OCI-LY3 (cell line): ENCODE measurements at regions not wholly inside any gene's neighbourhood (a gene's known extent, or its start where the extent isn't known, plus 50 kb on each side); places are given as distances from the start of the nearest gene placed in this dataset.

Experiments
- H2AFZ ChIP-seq: fragments of 200-600, 300-600 bp; shearing (Covaris generic); 2 replicates; pipeline ENCODE4 v1.6.0; 2014; ENCODE audit warnings: antibody characterized with exemption, low read depth, low read length
- H3K27ac ChIP-seq: fragments of 200-600, 300-600 bp; sonication (generic); 2 replicates; pipeline ENCODE4 v1.5.1; 2014; ENCODE audit warnings: mild to moderate bottlenecking, low read length, moderate library complexity, mixed read lengths
- H3K27me3 ChIP-seq: fragments of 200-600, 300-600 bp; sonication (generic); 2 replicates; pipeline ENCODE4 v1.6.1; 2014; ENCODE audit warnings: low read depth, low read length, mixed read lengths
- H3K36me3 ChIP-seq: fragments of 200-600, 300-600 bp; sonication (generic); replicated peaks from 2 replicates; pipeline ENCODE3; 2014; ENCODE audit warnings: low read depth, low read length, mixed read lengths
- H3K4me1 ChIP-seq: fragments of 300-600, 200-600 bp; sonication (generic); 2 replicates; pipeline ENCODE4 v1.6.1; 2014; ENCODE audit warnings: low read length, mixed read lengths
- H3K4me2 ChIP-seq: fragments of 200-600, 300-600 bp; sonication (generic); 2 replicates; pipeline ENCODE4 v1.6.1; 2014; ENCODE audit warnings: low read length, mixed read lengths
- H3K4me3 ChIP-seq: fragments of 300-600, 200-600 bp; sonication (generic); 2 replicates; pipeline ENCODE4 v1.5.1; 2014; ENCODE audit warnings: antibody characterized with exemption, mild to moderate bottlenecking, low read length, moderate library complexity
- H3K79me2 ChIP-seq: fragments of 300-600, 200-600 bp; shearing (Covaris generic); 2 replicates; pipeline ENCODE4 v1.6.1; 2014; ENCODE audit warnings: mild to moderate bottlenecking, low read length, mixed read lengths
- H3K9ac ChIP-seq: fragments of 300-600, 200-600 bp; shearing (Covaris generic); 2 replicates; pipeline ENCODE4 v1.6.0; 2014; ENCODE audit warnings: mild to moderate bottlenecking, low read length, moderate library complexity
- H3K9me3 ChIP-seq: fragments of 200-600, 300-600 bp; shearing (Covaris generic); 2 replicates; pipeline ENCODE4 v1.6.1; 2014; ENCODE audit warnings: low read length, mixed read lengths; ENCODE audit not compliant: insufficient read depth
- H4K20me1 ChIP-seq: fragments of 200-600, 300-600 bp; sonication (generic); 2 replicates; pipeline ENCODE4 v1.6.1; 2016; ENCODE audit warnings: low read length, mixed read lengths; ENCODE audit not compliant: insufficient read depth
- CTCF ChIP-seq: fragments of 200-600, 300-600 bp; sonication (generic); IDR thresholded peaks from 2 replicates; pipeline ENCODE4 v1.5.1; 2014; ENCODE audit warnings: antibody characterized with exemption, low read length, low read depth
- EZH2phosphoT487 ChIP-seq: fragments of 200-600 bp; shearing (Covaris generic); IDR thresholded peaks from 2 replicates; pipeline ENCODE4 v1.6.1; 2018; ENCODE audit warnings: antibody characterized with exemption, mixed run types, low read depth

DNA sequence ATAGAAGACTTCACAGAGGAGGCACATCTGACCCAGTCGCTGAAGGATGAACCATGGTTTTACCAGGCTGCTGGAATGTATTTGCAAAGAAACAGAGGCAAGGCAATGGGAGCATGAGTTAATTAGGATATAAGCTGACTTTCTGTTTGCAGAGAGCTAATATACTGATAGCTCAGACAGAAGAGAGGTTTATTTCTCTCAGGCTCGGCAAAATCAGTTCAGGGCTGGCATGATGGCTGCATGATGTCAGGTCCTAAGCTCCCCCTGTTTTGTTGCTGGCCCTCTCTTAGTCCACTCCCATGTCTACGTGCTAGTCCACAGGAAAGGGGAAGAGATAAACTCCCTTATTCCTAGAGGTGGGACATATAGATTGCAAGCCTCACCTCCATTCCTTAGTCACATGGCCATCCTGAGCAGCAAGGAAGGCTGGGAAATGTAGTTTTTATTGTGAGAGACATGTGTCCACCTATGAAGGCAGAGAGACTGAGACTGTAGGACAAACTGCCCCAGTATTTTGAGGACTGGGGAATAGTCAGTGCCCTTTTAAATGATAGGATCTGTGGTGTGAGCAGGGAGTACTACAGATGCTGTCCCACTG is 224.5 kb downstream of the VRK1 start:
- no peaks in the 10 kb centered on the region for H4K20me1 ChIP-seq
- peak overlapping the region; percentile 20; the same call in 1 of the 2 replicates for H3K4me2 ChIP-seq
- H3K27me3 ChIP-seq, result no peaks in the 10 kb centered on the region
- 0 out of 2 replicates have a peak overlapping the region, but pooled peaks have one; percentile 25 for H2AFZ ChIP-seq
- no peaks in the 10 kb centered on the region for H3K36me3 ChIP-seq
- TF ChIP-seq EZH2phosphoT487, result no peak
- TF ChIP-seq CTCF, result no peak
- no peak overlapping the region for H3K27ac ChIP-seq
- no peaks in the 10 kb centered on the region for H3K4me1 ChIP-seq
- 0 out of 2 replicates have a peak overlapping the region, but pooled peaks have one; percentile 35 for H3K4me3 ChIP-seq
- no peak overlapping the region for H3K9ac ChIP-seq
- no peaks in the 10 kb centered on the region for H3K79me2 ChIP-seq
- H3K9me3 ChIP-seq, result no peaks in the 10 kb centered on the region

- H3K4me3 ChIP-seq, result no peak overlapping the region
- no peak overlapping the region for H2AFZ ChIP-seq
- no peak for TF ChIP-seq CTCF
- no peak for TF ChIP-seq EZH2phosphoT487
- H3K79me2 ChIP-seq, result no peaks in the 10 kb centered on the region
- no peaks in the 10 kb centered on the region for H3K9me3 ChIP-seq
- H3K27ac ChIP-seq, result no peak overlapping the region
- H3K4me1 ChIP-seq, result no peaks in the 10 kb centered on the region
- H3K36me3 ChIP-seq, result no peaks in the 10 kb centered on the region
- H3K27me3 ChIP-seq, result no peaks in the 10 kb centered on the region
- H3K4me2 ChIP-seq, result no peak overlapping the region
- H4K20me1 ChIP-seq, result no peaks in the 10 kb centered on the region
- H3K9ac ChIP-seq, result no peak overlapping the region
These were observed 225.6 kb downstream of the VRK1 start for GRCh38 chr14:97022741-97023140.

- no peaks in the 10 kb centered on the region for H3K36me3 ChIP-seq
- TF ChIP-seq CTCF (no peak), EZH2phosphoT487 (no peak)
- no peak overlapping the region for H3K27ac ChIP-seq
These were observed 226.7 kb downstream of the VRK1 start for GRCh38 chr14:97023871-97024270.

DNA sequence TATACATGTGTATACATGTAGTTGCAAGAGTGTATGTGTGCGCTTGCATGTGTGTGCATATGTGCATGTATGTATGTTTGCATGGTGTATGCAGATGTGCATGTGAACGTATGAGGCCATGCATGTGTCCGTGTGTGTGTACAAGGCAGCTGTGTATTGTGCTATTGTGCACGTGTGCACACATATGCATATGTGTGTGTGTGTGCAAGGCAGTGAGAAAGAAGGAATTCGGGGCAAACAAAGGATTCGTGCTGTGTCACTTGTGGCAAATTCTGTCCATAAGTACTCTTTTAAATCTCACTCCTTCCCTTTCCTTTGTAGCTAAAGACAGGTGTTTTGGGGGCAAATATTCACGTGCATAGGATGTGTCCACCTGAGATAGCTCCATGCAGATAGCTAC is 227.1 kb downstream of the VRK1 start:
- Histone ChIP-seq H3K9me3 (no peaks in the 10 kb centered on the region), H3K36me3 (no peaks in the 10 kb centered on the region), H3K27ac (no peak overlapping the region), H3K27me3 (no peaks in the 10 kb centered on the region), H4K20me1 (no peaks in the 10 kb centered on the region), H3K79me2 (no peaks in the 10 kb centered on the region), H3K4me3 (no peak overlapping the region), H2AFZ (no peak overlapping the region), H3K4me2 (no peak overlapping the region), H3K9ac (no peak overlapping the region), H3K4me1 (no peaks in the 10 kb centered on the region; the same call in 1 of the 2 replicates)
- no peak for TF ChIP-seq CTCF
- TF ChIP-seq EZH2phosphoT487, result no peak

More at GRCh38 chr14:97023871-97024270, 226.7 kb downstream of the VRK1 start:
- Histone ChIP-seq H3K9me3 (no peaks in the 10 kb centered on the region), H3K27me3 (no peaks in the 10 kb centered on the region), H3K4me3 (no peak overlapping the region), H3K9ac (no peak overlapping the region), H3K4me2 (no peak overlapping the region), H3K79me2 (no peaks in the 10 kb centered on the region), H4K20me1 (no peaks in the 10 kb centered on the region), H2AFZ (no peak overlapping the region), H3K4me1 (no peaks in the 10 kb centered on the region)
